GM12801 (cell line): ENCODE measurements at regions not wholly inside any gene's neighbourhood (a gene's known extent, or its start where the extent isn't known, plus 50 kb on each side); places are given as distances from the start of the nearest gene placed in this dataset.

Source experiments
- CTCF ChIP-seq: IDR thresholded peaks from one replicate; pipeline ENCODE4 v1.5.1; 2011; ENCODE audit warnings: control low read depth; ENCODE audit not compliant: insufficient read length; ENCODE audit errors: extremely low read depth

GRCh38 chr12:128068211-128068610 lies 198.8 kb upstream of the TMEM132C start:
- no peak for TF ChIP-seq CTCF

GRCh38 chr12:128069359-128069997 lies 197.5 kb upstream of the TMEM132C start:
- TF ChIP-seq CTCF, result no peak

GRCh38 chr12:128073937-128074336 lies 193.0 kb upstream of the TMEM132C start:
- no peak for TF ChIP-seq CTCF

GRCh38 chr12:128075332-128075731 lies 191.6 kb upstream of the TMEM132C start:
- no peak for TF ChIP-seq CTCF

DNA sequence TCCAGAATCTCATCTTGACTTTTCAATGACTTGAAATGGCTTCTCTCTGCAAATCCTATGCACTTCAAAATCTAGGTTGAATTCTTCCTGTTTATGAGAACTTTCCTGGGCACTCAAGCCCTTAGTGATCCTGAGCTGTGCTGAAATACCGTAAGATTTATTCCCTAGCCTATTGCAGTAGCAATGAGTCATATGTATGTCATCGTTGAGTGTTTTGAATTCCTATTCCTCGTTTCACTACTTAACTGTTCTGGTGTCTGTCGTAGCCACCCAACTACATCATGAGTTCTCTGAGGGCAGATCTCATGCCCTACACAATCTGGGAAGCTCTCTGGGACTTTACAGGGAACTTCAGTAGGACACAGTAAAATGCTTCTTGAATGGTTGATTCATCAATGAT lies 190.8 kb upstream of the TMEM132C start:
- no peak for TF ChIP-seq CTCF

- TF ChIP-seq CTCF, result no peak
These were observed 189.6 kb upstream of the TMEM132C start for GRCh38 chr12:128077211-128077916.

DNA sequence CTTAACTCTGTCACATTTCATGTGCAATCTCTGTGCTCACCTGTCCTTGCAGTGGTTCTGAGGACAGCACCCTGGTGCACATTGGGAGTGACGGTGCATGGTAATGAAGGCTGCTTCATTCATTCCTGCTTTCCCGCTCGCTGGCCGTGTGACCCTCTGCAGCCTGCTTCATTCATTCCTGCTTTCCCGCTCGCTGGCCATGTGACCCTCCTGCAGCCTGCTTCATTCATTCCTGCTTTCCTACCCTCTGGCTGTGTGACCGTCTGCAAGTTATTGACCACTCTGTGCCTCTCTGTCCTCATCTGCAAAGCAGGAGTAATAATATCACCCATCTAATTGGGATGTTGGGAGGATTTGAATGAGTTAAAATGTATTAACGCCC lies 189.1 kb upstream of the TMEM132C start:
- no peak for TF ChIP-seq CTCF
